ENCODE measurements at regions not wholly inside any gene's neighbourhood (a gene's known extent, or its start where the extent isn't known, plus 50 kb on each side); places are given as distances from the start of the nearest gene placed in this dataset.

- TF ChIP-seq CTCF (IDR thresholded peaks at IDR 0.05) (no peak), POLR2A (IDR thresholded peaks at IDR 0.05) (no peak), POLR2AphosphoS5 (IDR thresholded peaks at IDR 0.05; ENCODE audit: insufficient read depth in 1 of 2, low read depth in 1 of 2) (no peak)
These were observed 269.7 kb downstream of the ABHD5 start for GRCh38 chr3:43960448-43960840.

Data from vagina (tissue), 2 donors.